ENCODE measurements at regions not wholly inside any gene's neighbourhood (a gene's known extent, or its start where the extent isn't known, plus 50 kb on each side); places are given as distances from the start of the nearest gene placed in this dataset.
"Not testable (repeated sequence)": the region's sequence is repeated elsewhere in the genome, so short reads cannot be mapped to it uniquely, and the experiment has no call there.

GRCh38 chr20:6341491-6341890, 218.7 kb upstream of the FERMT1 start:
- ChIA-PET CTCF (no interaction called here), POLR2A (no interaction called here)
- H3K4me3 ChIP-seq (ENCODE audit: low read depth, low read length): no peak overlapping the region
- no peak for DNase-seq (ENCODE audit: low read depth, low spot score)
- no peak for TF ChIP-seq CTCF (IDR thresholded peaks at IDR 0.05; ENCODE audit: insufficient read depth, low read length, missing control alignments)

GRCh38 chr20:6339176-6339575, 216.3 kb upstream of the FERMT1 start:
- CTCF ChIA-PET: no interaction called here
- no peak for TF ChIP-seq CTCF (IDR thresholded peaks at IDR 0.05; ENCODE audit: insufficient read depth, low read length, missing control alignments)
- H3K4me3 ChIP-seq (ENCODE audit: low read depth, low read length): no peak overlapping the region
- POLR2A ChIA-PET: no interaction called here
- no peak for DNase-seq (ENCODE audit: low read depth, low spot score)

- H3K4me3 ChIP-seq (ENCODE audit: low read depth, low read length): no peak overlapping the region
- TF ChIP-seq CTCF (IDR thresholded peaks at IDR 0.05; ENCODE audit: insufficient read depth, low read length, missing control alignments): no peak
- no peak for DNase-seq (ENCODE audit: low read depth, low spot score)
- ChIA-PET CTCF (no interaction called here), POLR2A (no interaction called here)
These were observed 210.3 kb upstream of the FERMT1 start for GRCh38 chr20:6333110-6333509.

- H3K4me3 ChIP-seq (ENCODE audit: low read depth, low read length); DNase-seq (ENCODE audit: low read depth, low spot score); CTCF ChIA-PET; POLR2A ChIA-PET: not testable (repeated sequence)
These were observed 198.4 kb upstream of the FERMT1 start for GRCh38 chr20:6321235-6321634.

GRCh38 chr20:6311841-6312655, 189.2 kb upstream of the FERMT1 start:
- ChIA-PET CTCF (no interaction called here), POLR2A (no interaction called here)
- no peak overlapping the region for H3K4me3 ChIP-seq (ENCODE audit: low read depth, low read length)
- DNase-seq (ENCODE audit: low read depth, low spot score): no peak
- no peak for TF ChIP-seq CTCF (IDR thresholded peaks at IDR 0.05; ENCODE audit: insufficient read depth, low read length, missing control alignments)

- ChIA-PET POLR2A (no interaction called here), CTCF (no interaction called here)
- no peak overlapping the region for H3K4me3 ChIP-seq (ENCODE audit: low read depth, low read length)
- DNase-seq (ENCODE audit: low read depth, low spot score): no peak
- TF ChIP-seq CTCF (IDR thresholded peaks at IDR 0.05; ENCODE audit: insufficient read depth, low read length, missing control alignments): no peak
These were observed 188.3 kb upstream of the FERMT1 start for GRCh38 chr20:6311097-6311496.

GRCh38 chr20:6305536-6305935, 182.7 kb upstream of the FERMT1 start:
- H3K4me3 ChIP-seq (ENCODE audit: low read depth, low read length): no peak overlapping the region
- DNase-seq (ENCODE audit: low read depth, low spot score): no peak
- no peak for TF ChIP-seq CTCF (IDR thresholded peaks at IDR 0.05; ENCODE audit: insufficient read depth, low read length, missing control alignments)
- POLR2A ChIA-PET: no interaction called here
- CTCF ChIA-PET: no interaction called here

Measured in AG04449 (cell line).